ENCODE measurements at regions not wholly inside any gene's neighbourhood (a gene's known extent, or its start where the extent isn't known, plus 50 kb on each side); places are given as distances from the start of the nearest gene placed in this dataset.

DNA sequence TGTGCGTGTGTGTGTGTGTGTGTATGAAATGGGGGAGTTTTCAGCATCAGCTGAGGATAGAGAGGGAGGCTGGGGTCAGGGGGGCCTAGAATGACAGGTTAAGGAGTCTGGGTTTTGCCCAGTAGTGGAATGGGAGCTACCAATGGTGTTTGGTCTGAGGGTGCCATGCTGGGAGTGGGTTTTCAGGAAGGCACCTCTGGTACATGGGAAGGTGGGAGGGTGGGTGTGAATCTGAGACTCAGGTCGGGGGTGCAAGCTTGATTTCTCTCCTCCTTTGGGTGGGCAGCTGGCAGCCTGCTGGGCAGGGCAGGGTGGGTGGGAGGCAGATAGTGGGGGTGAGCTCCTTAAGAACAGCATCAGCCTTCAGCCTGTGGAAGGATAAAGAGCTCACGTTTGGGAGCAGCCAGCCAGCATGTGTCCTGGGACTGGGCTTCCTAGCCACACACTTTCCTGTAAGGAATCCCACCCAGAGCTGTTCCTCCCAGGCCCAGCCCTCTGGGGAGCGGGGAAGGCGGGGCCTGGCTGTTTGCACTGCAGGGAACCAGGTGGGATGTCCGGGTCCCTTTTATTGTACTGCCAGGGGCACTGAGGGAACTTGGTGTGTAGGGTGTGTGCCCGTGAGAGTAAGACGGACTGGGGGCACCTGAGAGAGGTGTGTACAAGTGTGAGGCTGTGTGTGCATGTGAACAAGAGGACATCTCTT is 152.8 kb downstream of the FOXD2 start:
- no peak overlapping the region for H3K27ac ChIP-seq
- H3K9me3 ChIP-seq = no peaks in the 10 kb centered on the region
- peaks cover 10 to 18% (median 15%) of the 10 kb centered on the region in 3 donors for H3K27me3 ChIP-seq
- H3K4me1 ChIP-seq = peaks cover 0 to 10% of the 10 kb centered on the region in 2 donors
- no peaks in the 10 kb centered on the region for H3K36me3 ChIP-seq
- ATAC-seq (no peak), DNase-seq (no peak)
- in situ Hi-C loops (cut with MboI; ENCODE audit: low sequenced_read_pairs in 4 of 4) (no loop called here), intact Hi-C loops (cut with DNase I; ENCODE audit: low total_unique reads) (no loop called here)
- H3K4me3 ChIP-seq = no peak overlapping the region
- no peak for TF ChIP-seq POLR2A (IDR thresholded peaks at IDR 0.05)
- TF ChIP-seq, protein P1, sequence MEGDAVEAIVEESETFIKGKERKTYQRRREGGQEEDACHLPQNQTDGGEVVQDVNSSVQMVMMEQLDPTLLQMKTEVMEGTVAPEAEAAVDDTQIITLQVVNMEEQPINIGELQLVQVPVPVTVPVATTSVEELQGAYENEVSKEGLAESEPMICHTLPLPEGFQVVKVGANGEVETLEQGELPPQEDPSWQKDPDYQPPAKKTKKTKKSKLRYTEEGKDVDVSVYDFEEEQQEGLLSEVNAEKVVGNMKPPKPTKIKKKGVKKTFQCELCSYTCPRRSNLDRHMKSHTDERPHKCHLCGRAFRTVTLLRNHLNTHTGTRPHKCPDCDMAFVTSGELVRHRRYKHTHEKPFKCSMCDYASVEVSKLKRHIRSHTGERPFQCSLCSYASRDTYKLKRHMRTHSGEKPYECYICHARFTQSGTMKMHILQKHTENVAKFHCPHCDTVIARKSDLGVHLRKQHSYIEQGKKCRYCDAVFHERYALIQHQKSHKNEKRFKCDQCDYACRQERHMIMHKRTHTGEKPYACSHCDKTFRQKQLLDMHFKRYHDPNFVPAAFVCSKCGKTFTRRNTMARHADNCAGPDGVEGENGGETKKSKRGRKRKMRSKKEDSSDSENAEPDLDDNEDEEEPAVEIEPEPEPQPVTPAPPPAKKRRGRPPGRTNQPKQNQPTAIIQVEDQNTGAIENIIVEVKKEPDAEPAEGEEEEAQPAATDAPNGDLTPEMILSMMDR (IDR thresholded peaks at IDR 0.05 in 4 of 5, conservative IDR thresholded peaks at IDR 0.05 in 1 of 5) = no peak

DNA sequence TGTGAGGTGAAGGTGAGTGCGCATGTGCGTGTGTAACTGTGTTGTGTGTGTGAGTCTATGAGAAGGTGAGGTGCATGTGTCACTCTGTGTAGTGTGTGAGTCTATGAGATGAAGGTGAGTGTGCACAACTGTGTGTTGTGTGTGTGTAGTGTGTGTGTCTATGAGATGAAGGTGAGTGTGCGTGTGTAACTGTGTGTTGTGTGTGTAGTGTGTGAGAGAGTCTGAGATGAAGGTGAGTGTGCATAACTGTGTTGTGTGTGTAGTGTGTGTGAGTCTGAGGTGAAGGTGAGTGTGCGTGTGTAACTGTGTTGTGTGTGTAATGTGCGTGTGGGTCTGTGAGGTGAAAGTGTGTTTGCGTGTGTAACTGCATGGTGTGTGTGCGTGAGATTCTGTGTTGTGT is 154.0 kb downstream of the FOXD2 start:
- H3K27me3 ChIP-seq = peaks cover 10 to 18% (median 15%) of the 10 kb centered on the region in 3 donors
- no peaks in the 10 kb centered on the region for H3K36me3 ChIP-seq
- intact Hi-C loops (cut with DNase I; ENCODE audit: low total_unique reads) (no loop called here), in situ Hi-C loops (cut with MboI; ENCODE audit: low sequenced_read_pairs in 4 of 4) (no loop called here)
- H3K4me1 ChIP-seq = peaks cover 0 to 10% of the 10 kb centered on the region in 2 donors
- H3K27ac ChIP-seq = no peak overlapping the region
- ATAC-seq (no peak), DNase-seq (no peak)
- TF ChIP-seq, protein P1 (IDR thresholded peaks at IDR 0.05 in 4 of 5, conservative IDR thresholded peaks at IDR 0.05 in 1 of 5) = no peak
- no peak for TF ChIP-seq POLR2A (IDR thresholded peaks at IDR 0.05)
- H3K9me3 ChIP-seq = no peaks in the 10 kb centered on the region
- no peak overlapping the region for H3K4me3 ChIP-seq

DNA sequence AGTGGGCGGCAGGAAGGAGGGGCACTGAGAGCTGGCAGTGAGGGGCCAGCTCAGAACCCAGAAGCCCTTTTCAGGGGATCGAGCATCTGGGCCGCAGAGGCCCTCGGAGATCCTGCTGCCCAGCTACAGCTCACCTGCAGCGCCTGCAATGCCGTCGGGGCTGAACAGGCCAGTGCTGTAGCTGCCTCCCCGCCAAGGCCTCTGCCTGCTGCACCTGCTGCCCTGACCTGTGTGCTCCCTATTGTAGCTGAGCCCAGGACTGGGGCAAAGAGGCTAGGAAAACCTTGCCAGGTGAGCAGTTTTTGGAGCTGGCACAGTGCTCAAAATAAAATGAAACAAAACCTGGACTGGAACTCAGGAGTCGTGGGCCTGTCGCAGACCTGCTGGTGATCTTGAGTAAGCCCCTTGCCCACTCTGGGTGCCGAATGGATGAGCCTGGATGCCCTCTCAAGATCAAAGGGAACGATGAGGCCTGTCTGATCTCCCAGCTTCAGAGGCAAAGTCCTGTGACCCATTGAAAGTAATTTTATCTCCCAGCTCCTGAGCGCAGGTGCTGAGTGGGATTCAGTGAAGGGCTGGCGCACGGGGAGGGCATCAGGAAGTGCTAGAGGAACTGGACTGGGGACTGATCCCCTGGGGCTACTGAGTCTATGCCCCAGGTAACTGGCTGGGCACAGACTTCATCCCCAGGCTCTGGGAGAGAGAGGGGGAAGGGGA is 154.6 kb downstream of the FOXD2 start:
- TF ChIP-seq POLR2A (IDR thresholded peaks at IDR 0.05) = no peak
- no peaks in the 10 kb centered on the region for H3K9me3 ChIP-seq
- DNase-seq (no peak), ATAC-seq (no peak)
- peaks cover 10 to 18% (median 15%) of the 10 kb centered on the region in 3 donors for H3K27me3 ChIP-seq
- no peak overlapping the region for H3K27ac ChIP-seq
- peak overlapping the region in 1 of 4 donors; percentile 48 for H3K4me3 ChIP-seq
- H3K36me3 ChIP-seq = no peaks in the 10 kb centered on the region
- intact Hi-C loops (cut with DNase I; ENCODE audit: low total_unique reads) (no loop called here), in situ Hi-C loops (cut with MboI; ENCODE audit: low sequenced_read_pairs in 4 of 4) (no loop called here)
- peaks cover 0 to 10% of the 10 kb centered on the region in 2 donors for H3K4me1 ChIP-seq

DNA sequence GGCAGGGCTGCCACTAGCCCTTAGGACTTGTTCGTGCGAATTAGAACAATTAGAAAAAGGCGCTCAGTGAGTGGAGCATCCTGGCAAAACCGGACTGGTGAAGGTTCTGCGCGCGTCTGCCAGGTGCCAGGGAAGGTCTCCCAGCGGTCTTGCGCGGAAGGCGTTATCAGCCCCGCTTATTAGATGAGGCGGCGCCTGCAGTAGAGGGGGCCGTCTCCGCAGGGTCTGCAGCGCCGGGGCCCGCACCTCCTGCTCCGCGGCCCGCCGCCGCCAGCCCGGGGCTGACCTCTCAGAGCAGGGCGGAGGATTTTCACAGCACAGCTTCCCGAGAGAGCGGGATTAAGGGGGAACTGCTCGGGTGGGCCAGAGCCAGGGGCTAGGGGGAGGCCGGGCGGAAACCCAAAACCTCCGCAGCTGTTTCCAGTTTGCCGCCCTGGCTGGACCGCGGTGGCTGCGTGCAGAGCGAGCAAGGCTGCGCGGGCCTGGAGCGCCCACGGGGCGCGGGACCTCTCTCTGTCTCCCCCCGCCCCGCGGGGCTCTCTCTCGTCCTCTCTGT is 155.2 kb downstream of the FOXD2 start:
- in situ Hi-C loops (cut with MboI; ENCODE audit: low sequenced_read_pairs in 4 of 4) (no loop called here), intact Hi-C loops (cut with DNase I; ENCODE audit: low total_unique reads) (no loop called here)
- Histone ChIP-seq H3K27me3 (peaks cover 10 to 18% (median 15%) of the 10 kb centered on the region in 3 donors), H3K4me3 (peak overlapping the region in 3 of 4 donors; percentile 21 to 48 (median 46)), H3K9me3 (no peaks in the 10 kb centered on the region), H3K36me3 (no peaks in the 10 kb centered on the region), H3K4me1 (peaks cover 0 to 6% of the 10 kb centered on the region in 2 donors), H3K27ac (no peak overlapping the region)
- ATAC-seq (no peak), DNase-seq (no peak)
- TF ChIP-seq, protein P1 (IDR thresholded peaks at IDR 0.05 in 4 of 5, conservative IDR thresholded peaks at IDR 0.05 in 1 of 5) = no peak
- TF ChIP-seq POLR2A (IDR thresholded peaks at IDR 0.05) = no peak
